CD14-positive monocyte (primary cell): ENCODE measurements at regions not wholly inside any gene's neighbourhood (a gene's known extent, or its start where the extent isn't known, plus 50 kb on each side); places are given as distances from the start of the nearest gene placed in this dataset.
"Not testable (repeated sequence)": the region's sequence is repeated elsewhere in the genome, so short reads cannot be mapped to it uniquely, and the experiment has no call there.

Experiments
- DNase-seq, 3 donors: peaks; one replicate each; pipeline ENCODE4 v3.0.0-alpha.2; 2011 to 2022
- H2AFZ ChIP-seq: 2 replicates; pipeline ENCODE4 v1.6.0; 2012; ENCODE audit warnings: mild to moderate bottlenecking, low read depth, low read length, inconsistent platforms; ENCODE audit not compliant: insufficient read depth, poor library complexity, severe bottlenecking
- H3K27ac ChIP-seq, 2 donors: 1 replicate in 1 of 2; 2 replicates in 1 of 2; pipeline ENCODE4 v1.5.1; 2012 to 2013; ENCODE audit warnings: low read length in 2 of 2, control low read depth in 1 of 2, inconsistent platforms in 1 of 2, low read depth in 1 of 2, mild to moderate bottlenecking in 1 of 2
- H3K27me3 ChIP-seq, 2 donors: one replicate each; pipeline versions ENCODE4 v1.6.0 to v1.6.1; 2011 to 2013; ENCODE audit warnings: low read length in 2 of 2; ENCODE audit not compliant: control insufficient read depth in 2 of 2, insufficient read depth in 2 of 2
- H3K36me3 ChIP-seq, 2 donors: replicated peaks in 1 of 2; 1 replicate in 1 of 2; 2 replicates in 1 of 2; pipeline versions ENCODE4 v1.5.1 to v1.6.1; 2012 to 2013; ENCODE audit warnings: low read length in 2 of 2, control low read depth in 1 of 2, inconsistent platforms in 1 of 2, mild to moderate bottlenecking in 1 of 2; ENCODE audit not compliant: insufficient read depth in 2 of 2, control insufficient read depth in 1 of 2
- H3K4me1 ChIP-seq, 2 donors: 1 replicate in 1 of 2; 2 replicates in 1 of 2; pipeline versions ENCODE4 v1.5.1 to v1.6.1; 2012 to 2013; ENCODE audit warnings: low read length in 2 of 2, control low read depth in 1 of 2, inconsistent platforms in 1 of 2, mild to moderate bottlenecking in 1 of 2, moderate library complexity in 1 of 2; ENCODE audit not compliant: insufficient read depth in 2 of 2, control insufficient read depth in 1 of 2
- H3K4me2 ChIP-seq: replicated peaks from 2 replicates; pipeline ENCODE3; 2012; ENCODE audit warnings: low read length, moderate library complexity, mild to moderate bottlenecking; ENCODE audit not compliant: poor library complexity, severe bottlenecking; ENCODE audit errors: extremely low read depth
- H3K4me3 ChIP-seq, 3 experiments: fragments of 200-600 bp in 1 of 3; sonication (generic) in 1 of 3; replicated peaks in 1 of 3; 1 replicate in 2 of 3; 2 replicates in 1 of 3; pipeline ENCODE4 v1.5.1; 2011 to 2013; ENCODE audit warnings: low read length in 3 of 3, mild to moderate bottlenecking in 3 of 3, control low read depth in 2 of 3, low read depth in 2 of 3, inconsistent platforms in 1 of 3, moderate library complexity in 1 of 3
- H3K79me2 ChIP-seq: 2 replicates; pipeline ENCODE4 v1.6.0; 2012; ENCODE audit warnings: mild to moderate bottlenecking, control low read depth, inconsistent platforms, low read length, moderate library complexity; ENCODE audit not compliant: insufficient read depth
- H3K9ac ChIP-seq: 2 replicates; pipeline ENCODE4 v1.6.0; 2017; ENCODE audit warnings: low read length, mild to moderate bottlenecking; ENCODE audit not compliant: insufficient read depth, poor library complexity, severe bottlenecking
- H3K9me3 ChIP-seq, 2 donors: replicated peaks in 1 of 2; 1 replicate in 1 of 2; 2 replicates in 1 of 2; pipeline versions ENCODE4 v1.5.1 to v1.6.1; 2012 to 2013; ENCODE audit warnings: low read length in 2 of 2, control low read depth in 1 of 2; ENCODE audit not compliant: control insufficient read depth in 1 of 2, insufficient read depth in 1 of 2
- H4K20me1 ChIP-seq: 2 replicates; pipeline ENCODE4 v1.6.0; 2012; ENCODE audit warnings: mild to moderate bottlenecking, low read length, control low read depth, moderate library complexity; ENCODE audit not compliant: insufficient read depth
- H3K27ac Mint-ChIP-seq, 7 donors: one replicate each; pipeline ENCODE4 v1.8.0; 2020; ENCODE audit warnings: mild to moderate bottlenecking in 7 of 7, mixed read lengths in 7 of 7, moderate library complexity in 6 of 7, inconsistent platforms in 2 of 7
- H3K27me3 Mint-ChIP-seq, 3 donors: one replicate each; pipeline ENCODE4 v1.8.0; 2021 to 2022; ENCODE audit warnings: low read depth in 3 of 3, mild to moderate bottlenecking in 3 of 3, mixed read lengths in 3 of 3, moderate library complexity in 3 of 3, inconsistent platforms in 1 of 3
- H3K36me3 Mint-ChIP-seq, 2 donors: one replicate each; pipeline ENCODE4 v1.8.0; 2020; ENCODE audit warnings: mixed read lengths in 2 of 2, inconsistent platforms in 1 of 2, mild to moderate bottlenecking in 1 of 2
- H3K4me1 Mint-ChIP-seq: one replicate; pipeline ENCODE4 v1.8.0; 2020; ENCODE audit warnings: mild to moderate bottlenecking, mixed read lengths
- H3K4me3 Mint-ChIP-seq, 2 donors: one replicate each; pipeline ENCODE4 v1.8.0; 2020; ENCODE audit warnings: mild to moderate bottlenecking in 2 of 2, mixed read lengths in 2 of 2, moderate library complexity in 1 of 2
- H3K9me3 Mint-ChIP-seq, 7 donors: one replicate each; pipeline ENCODE4 v1.8.0; 2020 to 2022; ENCODE audit warnings: mixed read lengths in 7 of 7, mild to moderate bottlenecking in 6 of 7, moderate library complexity in 6 of 7, inconsistent platforms in 2 of 7
- WGBS: methylation state at CpG from one replicate; pipeline ENCODE4 v1.1.5; 2013; ENCODE audit warnings: missing lambda C conversion rate; ENCODE audit not compliant: insufficient coverage; 5-methylcytosine and 5-hydroxymethylcytosine counted together
- intact Hi-C, 2 donors: fragments of 100-400 bp; cut with micrococcal nuclease; formaldehyde crosslinking; loops; one replicate each; pipeline versions ENCODE4 v1.15.0 to v1.15.1; 2023

DNA sequence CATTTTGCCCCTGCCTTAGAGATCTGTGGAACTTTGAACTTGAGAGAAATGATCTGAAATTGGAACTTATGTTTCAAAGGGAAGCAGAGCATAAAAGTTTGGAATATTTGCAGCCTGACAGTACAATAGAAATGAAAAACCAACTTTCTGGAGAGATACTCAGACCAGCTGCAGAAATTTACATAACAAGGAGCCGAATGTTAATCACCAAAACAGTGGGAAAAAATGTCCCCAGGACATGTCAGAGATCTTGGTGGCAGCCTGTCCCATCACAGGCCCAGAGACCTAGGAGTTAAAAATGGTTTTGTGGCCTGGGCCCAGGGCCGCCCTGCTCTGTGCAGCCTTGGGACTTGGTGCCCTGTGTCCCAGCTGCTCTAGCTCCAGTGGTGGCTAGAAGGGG, 94.8 kb downstream of the CDRT15L2 start:
- H3K4me3 ChIP-seq, H3K9me3 Mint-ChIP-seq, DNase-seq, H3K9ac ChIP-seq, H3K36me3 Mint-ChIP-seq, H3K27me3 ChIP-seq, H3K9me3 ChIP-seq, H2AFZ ChIP-seq, H4K20me1 ChIP-seq, intact Hi-C loops, H3K4me2 ChIP-seq, H3K27ac Mint-ChIP-seq, H3K4me3 Mint-ChIP-seq, H3K36me3 ChIP-seq, H3K27me3 Mint-ChIP-seq, H3K27ac ChIP-seq, H3K79me2 ChIP-seq: not testable (repeated sequence)
- peaks cover 35% of the 10 kb centered on the region for H3K4me1 Mint-ChIP-seq
- WGBS: 100% methylated on average over 1 of the region's 2 CpGs
- peaks cover 20 to 31% of the 10 kb centered on the region in 2 donors for H3K4me1 ChIP-seq

DNA sequence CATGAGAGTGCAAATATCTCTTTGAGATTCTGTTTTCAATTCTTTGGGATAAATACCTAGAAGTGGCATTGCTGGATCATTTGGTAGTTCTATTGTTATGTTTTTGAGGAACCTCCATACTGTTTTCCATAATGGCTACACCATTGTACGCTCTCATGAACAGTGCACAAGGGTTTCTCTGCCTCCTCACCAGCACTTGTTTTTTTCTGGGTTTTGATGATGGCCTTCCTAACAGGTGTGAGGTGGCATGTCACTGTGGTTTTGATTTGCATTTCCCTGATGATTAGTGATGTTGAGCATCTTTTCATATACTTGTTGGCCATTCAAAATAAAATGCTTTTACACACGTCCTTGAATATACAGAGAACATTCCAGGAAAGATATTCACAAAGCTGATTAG, 96.2 kb downstream of the CDRT15L2 start:
- H3K4me3 ChIP-seq, H3K27ac Mint-ChIP-seq, H3K79me2 ChIP-seq, H4K20me1 ChIP-seq, H3K27ac ChIP-seq, intact Hi-C loops, H3K36me3 ChIP-seq, H3K4me3 Mint-ChIP-seq, H2AFZ ChIP-seq, H3K36me3 Mint-ChIP-seq, H3K27me3 Mint-ChIP-seq, H3K9me3 Mint-ChIP-seq, H3K9ac ChIP-seq, H3K27me3 ChIP-seq, H3K9me3 ChIP-seq, DNase-seq, H3K4me2 ChIP-seq: not testable (repeated sequence)
- peaks cover 21 to 32% of the 10 kb centered on the region in 2 donors for H3K4me1 ChIP-seq
- peaks cover 38% of the 10 kb centered on the region for H3K4me1 Mint-ChIP-seq
- WGBS: no CpG with 5 or more reads among the region's 2 CpGs

- H3K9me3 Mint-ChIP-seq, H2AFZ ChIP-seq, H3K27ac ChIP-seq, H3K36me3 Mint-ChIP-seq, H3K36me3 ChIP-seq, H3K4me3 ChIP-seq, H3K9me3 ChIP-seq, H3K4me3 Mint-ChIP-seq, H3K27me3 ChIP-seq, DNase-seq, H4K20me1 ChIP-seq, intact Hi-C loops, H3K79me2 ChIP-seq, H3K9ac ChIP-seq, H3K4me2 ChIP-seq, H3K27me3 Mint-ChIP-seq: not testable (repeated sequence)
- no CpG with 5 or more reads among the region's 1 CpG for WGBS
- H3K4me1 Mint-ChIP-seq: peaks cover 38% of the 10 kb centered on the region
- peak overlapping the region in 1 of 7 donors; percentile 62 for H3K27ac Mint-ChIP-seq
- H3K4me1 ChIP-seq: peaks cover 21 to 32% of the 10 kb centered on the region in 2 donors
Measured at GRCh38 chr17:20676656-20677055, 97.1 kb downstream of the CDRT15L2 start.

GRCh38 chr17:20677469-20677868, 97.9 kb downstream of the CDRT15L2 start:
- H3K4me3 ChIP-seq, H3K9me3 ChIP-seq, H4K20me1 ChIP-seq, H3K36me3 Mint-ChIP-seq, H3K79me2 ChIP-seq, H3K36me3 ChIP-seq, H3K4me2 ChIP-seq, H3K9me3 Mint-ChIP-seq, H3K9ac ChIP-seq, H3K27me3 Mint-ChIP-seq, H3K27me3 ChIP-seq, intact Hi-C loops, H2AFZ ChIP-seq, DNase-seq: not testable (repeated sequence)
- peak overlapping the region; percentile 7 to 44 for H3K4me3 Mint-ChIP-seq
- WGBS: no CpG with 5 or more reads among the region's 8 CpGs
- Histone ChIP-seq H3K27ac (peak overlapping the region in 1 of 2 donors; percentile 2), H3K4me1 (peaks cover 21 to 32% of the 10 kb centered on the region in 2 donors)
- H3K27ac Mint-ChIP-seq: peak overlapping the region in 5 of 7 donors; percentile 50 to 80 (median 68)
- peaks cover 38% of the 10 kb centered on the region for H3K4me1 Mint-ChIP-seq
